ENCODE measurements at regions not wholly inside any gene's neighbourhood (a gene's known extent, or its start where the extent isn't known, plus 50 kb on each side); places are given as distances from the start of the nearest gene placed in this dataset.

- H3K27ac Mint-ChIP-seq (ENCODE audit: unreplicated experiment): no peak overlapping the region
- H3K4me1 Mint-ChIP-seq (ENCODE audit: unreplicated experiment): no peaks in the 10 kb centered on the region
- no peak overlapping the region for H3K4me3 Mint-ChIP-seq (ENCODE audit: unreplicated experiment)
- TF ChIP-seq CTCF (IDR thresholded peaks at IDR 0.05): no peak
- no peaks in the 10 kb centered on the region for H3K9me3 Mint-ChIP-seq (ENCODE audit: unreplicated experiment)
- H3K36me3 Mint-ChIP-seq (ENCODE audit: unreplicated experiment): no peaks in the 10 kb centered on the region
- DNase-seq (ENCODE audit: extremely low spot score, unreplicated experiment): no peak
- H3K27me3 Mint-ChIP-seq (ENCODE audit: unreplicated experiment): no peaks in the 10 kb centered on the region
Observed at GRCh38 chr12:125835852-125836251, 770.6 kb downstream of the AACS start.

- TF ChIP-seq CTCF (IDR thresholded peaks at IDR 0.05): no peak
Observed at GRCh38 chr12:125836647-125837046, 771.4 kb downstream of the AACS start.

GRCh38 chr12:125841332-125841731 is 776.1 kb downstream of the AACS start:
- Mint-ChIP-seq H3K36me3 (ENCODE audit: unreplicated experiment) (no peaks in the 10 kb centered on the region), H3K4me1 (ENCODE audit: unreplicated experiment) (no peaks in the 10 kb centered on the region), H3K27ac (ENCODE audit: unreplicated experiment) (no peak overlapping the region), H3K4me3 (ENCODE audit: unreplicated experiment) (no peak overlapping the region), H3K9me3 (ENCODE audit: unreplicated experiment) (no peaks in the 10 kb centered on the region), H3K27me3 (ENCODE audit: unreplicated experiment) (no peaks in the 10 kb centered on the region)
- no peak for TF ChIP-seq CTCF (IDR thresholded peaks at IDR 0.05)
- DNase-seq (ENCODE audit: extremely low spot score, unreplicated experiment): no peak

More at GRCh38 chr12:125836647-125837046, 771.4 kb downstream of the AACS start:
- Mint-ChIP-seq H3K4me3 (ENCODE audit: unreplicated experiment) (no peak overlapping the region), H3K27me3 (ENCODE audit: unreplicated experiment) (no peaks in the 10 kb centered on the region), H3K9me3 (ENCODE audit: unreplicated experiment) (no peaks in the 10 kb centered on the region), H3K36me3 (ENCODE audit: unreplicated experiment) (no peaks in the 10 kb centered on the region), H3K4me1 (ENCODE audit: unreplicated experiment) (no peaks in the 10 kb centered on the region), H3K27ac (ENCODE audit: unreplicated experiment) (no peak overlapping the region)
- no peak for DNase-seq (ENCODE audit: extremely low spot score, unreplicated experiment)

GRCh38 chr12:125852116-125852515 is 786.9 kb downstream of the AACS start:
- H3K4me3 Mint-ChIP-seq (ENCODE audit: unreplicated experiment): no peak overlapping the region
- H3K27me3 Mint-ChIP-seq (ENCODE audit: unreplicated experiment): no peaks in the 10 kb centered on the region
- no peak overlapping the region for H3K27ac Mint-ChIP-seq (ENCODE audit: unreplicated experiment)
- no peaks in the 10 kb centered on the region for H3K36me3 Mint-ChIP-seq (ENCODE audit: unreplicated experiment)
- H3K9me3 Mint-ChIP-seq (ENCODE audit: unreplicated experiment): no peaks in the 10 kb centered on the region
- no peak for DNase-seq (ENCODE audit: extremely low spot score, unreplicated experiment)
- no peaks in the 10 kb centered on the region for H3K4me1 Mint-ChIP-seq (ENCODE audit: unreplicated experiment)
- TF ChIP-seq CTCF (IDR thresholded peaks at IDR 0.05): no peak

GRCh38 chr12:125852679-125853078 is 787.4 kb downstream of the AACS start:
- no peak for TF ChIP-seq CTCF (IDR thresholded peaks at IDR 0.05)
- Mint-ChIP-seq H3K36me3 (ENCODE audit: unreplicated experiment) (no peaks in the 10 kb centered on the region), H3K27me3 (ENCODE audit: unreplicated experiment) (no peaks in the 10 kb centered on the region), H3K27ac (ENCODE audit: unreplicated experiment) (no peak overlapping the region), H3K4me1 (ENCODE audit: unreplicated experiment) (no peaks in the 10 kb centered on the region), H3K9me3 (ENCODE audit: unreplicated experiment) (no peaks in the 10 kb centered on the region), H3K4me3 (ENCODE audit: unreplicated experiment) (no peak overlapping the region)
- no peak for DNase-seq (ENCODE audit: extremely low spot score, unreplicated experiment)

All from osteocyte (in vitro differentiated cells).